IgD-negative memory B cell (primary cell): ENCODE measurements at regions not wholly inside any gene's neighbourhood (a gene's known extent, or its start where the extent isn't known, plus 50 kb on each side); places are given as distances from the start of the nearest gene placed in this dataset.

Experiments used
- H3K27ac Mint-ChIP-seq, 3 donors: one replicate each; pipeline ENCODE4 v1.8.0; 2020 to 2022; ENCODE audit warnings: mild to moderate bottlenecking in 3 of 3, mixed read lengths in 3 of 3, moderate library complexity in 1 of 3
- H3K27me3 Mint-ChIP-seq: one replicate; pipeline ENCODE4 v1.8.0; 2021; ENCODE audit warnings: mixed read lengths
- H3K36me3 Mint-ChIP-seq: one replicate; pipeline ENCODE4 v1.8.0; 2020; ENCODE audit warnings: mild to moderate bottlenecking, mixed read lengths
- H3K4me1 Mint-ChIP-seq, 3 donors: one replicate each; pipeline ENCODE4 v1.8.0; 2020 to 2022; ENCODE audit warnings: mixed read lengths in 3 of 3, mild to moderate bottlenecking in 1 of 3
- H3K4me3 Mint-ChIP-seq, 4 donors: one replicate each; pipeline ENCODE4 v1.8.0; 2020 to 2022; ENCODE audit warnings: mild to moderate bottlenecking in 4 of 4, mixed read lengths in 4 of 4, moderate library complexity in 3 of 4
- H3K9me3 Mint-ChIP-seq, 3 donors: one replicate each; pipeline ENCODE4 v1.8.0; 2020 to 2021; ENCODE audit warnings: mixed read lengths in 3 of 3, mild to moderate bottlenecking in 1 of 3

DNA sequence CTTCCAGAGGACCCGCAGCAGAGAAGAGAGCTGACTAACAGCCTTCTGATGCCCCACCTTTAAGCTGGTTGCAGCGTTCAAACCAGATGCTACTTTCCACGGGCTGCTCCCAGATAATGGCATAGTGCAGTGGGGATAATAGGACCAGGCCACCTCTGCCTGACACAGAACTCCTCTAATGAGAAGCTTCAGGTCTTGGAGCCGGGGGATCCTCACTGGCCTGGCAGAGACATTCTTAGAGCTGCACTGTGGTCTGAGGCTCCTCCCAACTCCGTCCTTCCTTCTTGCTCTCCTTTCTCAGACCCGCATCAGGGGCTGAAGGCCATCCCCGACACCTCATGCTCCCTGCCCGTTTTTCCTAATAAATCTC is 206.6 kb upstream of the MARCKS start:
- Mint-ChIP-seq H3K9me3 (peaks cover 0 to 2% (median 2%) of the 10 kb centered on the region in 3 donors), H3K27ac (peak overlapping the region; percentile 76 to 95 (median 76)), H3K27me3 (no peaks in the 10 kb centered on the region), H3K4me1 (peaks cover 52 to 68% (median 63%) of the 10 kb centered on the region in 3 donors), H3K4me3 (peak overlapping the region in 3 of 4 donors; percentile 63 to 91 (median 82)), H3K36me3 (no peaks in the 10 kb centered on the region)

DNA sequence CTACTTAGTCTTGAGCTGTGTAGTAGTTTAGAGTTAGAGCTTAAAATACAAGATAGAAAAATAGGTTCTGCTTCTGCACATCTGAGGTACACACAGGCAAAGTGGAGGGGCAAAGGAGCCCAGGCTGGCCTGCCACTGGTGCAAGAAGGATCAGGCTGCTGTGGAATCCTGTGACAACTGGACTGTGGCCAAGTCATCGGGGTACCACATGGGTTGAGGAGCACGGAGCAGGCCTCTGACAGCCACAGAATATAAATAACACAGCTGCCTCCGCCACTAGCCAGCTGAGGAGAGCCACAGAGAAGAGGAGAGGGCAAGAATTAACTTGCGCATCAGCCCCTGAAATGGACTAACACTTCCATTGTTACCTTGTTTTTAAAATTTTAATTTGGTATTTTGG is 206.0 kb upstream of the MARCKS start:
- peaks cover 47 to 63% (median 58%) of the 10 kb centered on the region in 3 donors for H3K4me1 Mint-ChIP-seq
- peaks cover 0 to 2% (median 2%) of the 10 kb centered on the region in 3 donors for H3K9me3 Mint-ChIP-seq
- H3K36me3 Mint-ChIP-seq = no peaks in the 10 kb centered on the region
- peak overlapping the region; percentile 34 to 91 (median 75) for H3K4me3 Mint-ChIP-seq
- peak overlapping the region; percentile 76 to 95 (median 76) for H3K27ac Mint-ChIP-seq
- no peaks in the 10 kb centered on the region for H3K27me3 Mint-ChIP-seq

DNA sequence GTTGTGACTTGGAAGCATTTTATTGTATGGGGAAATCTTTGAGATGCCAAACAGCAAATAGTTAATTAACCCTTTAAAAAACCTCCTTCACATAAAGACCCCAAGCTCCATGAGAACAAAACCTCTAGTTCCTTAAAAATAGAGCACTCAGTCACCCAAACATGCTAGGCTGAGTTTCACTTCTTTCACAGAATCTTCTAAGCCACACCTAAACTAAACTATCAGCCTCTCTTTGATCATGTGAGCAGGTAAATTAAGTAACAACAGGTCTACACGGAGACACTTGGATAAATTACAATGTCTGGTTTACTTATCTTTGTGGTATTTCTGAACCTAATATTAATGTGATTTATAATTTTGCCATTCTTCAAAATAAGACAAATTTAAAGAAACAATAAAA is 205.2 kb upstream of the MARCKS start:
- Mint-ChIP-seq H3K9me3 (peaks cover 0 to 2% (median 2%) of the 10 kb centered on the region in 3 donors), H3K27me3 (no peaks in the 10 kb centered on the region), H3K4me3 (peak overlapping the region in 3 of 4 donors; percentile 5 to 13 (median 11)), H3K36me3 (no peaks in the 10 kb centered on the region), H3K27ac (peak overlapping the region; percentile 33 to 95 (median 76)), H3K4me1 (peaks cover 43 to 58% (median 54%) of the 10 kb centered on the region in 3 donors)

DNA sequence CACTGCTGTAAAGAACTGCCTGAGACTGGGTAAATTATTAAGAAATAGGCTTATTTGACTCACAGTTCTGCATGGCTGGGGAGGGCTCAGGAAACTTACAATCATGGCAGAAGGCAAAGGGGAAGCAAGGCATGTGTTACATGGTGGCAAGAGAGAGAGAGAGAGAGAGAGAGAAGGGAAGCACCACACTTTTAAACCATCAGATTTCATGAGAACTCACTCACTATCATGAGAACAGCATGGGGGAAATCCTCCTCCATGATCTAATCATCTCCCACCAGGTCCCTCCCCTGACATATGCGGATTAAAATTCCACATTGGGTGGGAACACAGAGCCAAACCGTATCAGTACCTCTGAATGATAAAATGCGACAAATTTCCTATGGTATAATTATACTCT is 203.9 kb upstream of the MARCKS start:
- H3K9me3 Mint-ChIP-seq = peaks cover 0 to 2% (median 2%) of the 10 kb centered on the region in 3 donors
- peaks cover 36 to 47% (median 44%) of the 10 kb centered on the region in 3 donors for H3K4me1 Mint-ChIP-seq
- H3K4me3 Mint-ChIP-seq = peak overlapping the region in 2 of 4 donors; percentile 24 to 28
- H3K27ac Mint-ChIP-seq = peak overlapping the region; percentile 47 to 72 (median 67)
- H3K27me3 Mint-ChIP-seq = no peaks in the 10 kb centered on the region
- no peaks in the 10 kb centered on the region for H3K36me3 Mint-ChIP-seq

DNA sequence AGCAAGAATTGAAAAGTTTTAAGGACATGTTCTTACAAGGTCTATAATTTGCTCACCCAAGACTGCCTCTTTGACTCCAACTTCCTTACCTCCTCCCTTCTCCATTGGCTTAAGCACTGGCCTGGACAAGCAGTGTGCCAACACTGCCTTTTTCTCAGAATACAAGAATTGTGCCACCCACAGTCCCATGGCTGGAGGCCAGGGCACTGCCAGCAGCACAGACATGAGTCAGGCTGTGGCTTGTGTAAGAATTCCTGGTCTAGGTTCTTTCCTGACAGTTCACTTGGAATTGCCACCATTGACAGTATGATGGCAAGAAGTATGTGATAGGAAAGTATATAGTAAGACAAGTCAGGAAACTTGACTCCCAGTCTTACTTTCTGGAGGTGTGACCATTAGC is 202.7 kb upstream of the MARCKS start:
- no peak overlapping the region for H3K27ac Mint-ChIP-seq
- peaks cover 27 to 38% (median 33%) of the 10 kb centered on the region in 3 donors for H3K4me1 Mint-ChIP-seq
- no peaks in the 10 kb centered on the region for H3K36me3 Mint-ChIP-seq
- H3K4me3 Mint-ChIP-seq = no peak overlapping the region
- H3K27me3 Mint-ChIP-seq = no peaks in the 10 kb centered on the region
- peaks cover 0 to 2% (median 2%) of the 10 kb centered on the region in 3 donors for H3K9me3 Mint-ChIP-seq

DNA sequence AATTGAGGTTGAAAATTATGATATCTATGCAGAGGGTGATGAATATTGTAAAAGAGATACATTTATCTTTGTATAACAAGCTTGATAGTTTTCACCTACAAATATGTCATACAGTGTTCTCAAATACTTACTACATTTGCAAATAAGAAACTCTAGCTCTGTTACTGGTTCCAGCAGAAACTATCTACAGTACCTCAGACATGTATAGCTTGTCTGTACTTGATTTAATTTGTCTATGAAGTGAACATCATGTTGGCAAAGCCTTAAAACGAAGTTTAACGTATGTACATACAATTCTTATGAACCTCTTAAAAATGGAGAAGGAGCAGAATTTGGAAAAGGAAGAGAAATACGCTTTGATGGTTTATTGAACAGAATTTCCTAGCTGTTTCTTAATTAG is 201.4 kb upstream of the MARCKS start:
- Mint-ChIP-seq H3K4me3 (no peak overlapping the region), H3K9me3 (peaks cover 0 to 2% (median 2%) of the 10 kb centered on the region in 3 donors), H3K27ac (no peak overlapping the region), H3K4me1 (peaks cover 18 to 25% (median 22%) of the 10 kb centered on the region in 3 donors), H3K27me3 (no peaks in the 10 kb centered on the region), H3K36me3 (no peaks in the 10 kb centered on the region)

DNA sequence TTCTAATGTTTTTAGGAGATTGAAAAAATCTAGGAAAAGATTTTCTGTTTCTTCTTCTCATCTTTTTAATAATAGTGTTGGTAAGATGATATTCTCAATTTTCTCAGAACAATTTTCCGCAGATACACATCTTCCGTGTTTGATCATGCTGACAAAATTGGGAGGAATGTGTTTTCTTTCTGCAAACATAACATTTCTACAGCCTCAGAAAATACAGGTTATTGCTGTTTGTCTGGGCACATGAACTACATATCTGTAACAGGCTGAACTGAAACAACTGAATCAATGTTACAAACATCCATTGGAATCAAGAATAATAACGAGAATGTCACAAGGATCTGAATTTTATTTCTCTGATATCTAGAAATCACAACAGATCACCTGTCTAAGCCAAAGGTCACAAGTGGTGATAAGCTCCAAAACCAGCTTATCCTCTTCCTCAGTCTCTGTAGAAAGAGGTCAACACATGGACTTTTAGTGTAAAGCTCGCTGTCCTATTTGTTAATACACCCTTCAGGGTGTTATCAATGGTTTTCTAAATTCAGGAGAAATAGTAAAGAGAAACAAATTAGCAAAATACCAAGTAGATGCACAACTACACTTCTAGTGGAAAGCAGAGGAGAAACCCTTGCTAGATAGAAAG is 197.3 kb upstream of the MARCKS start:
- H3K4me3 Mint-ChIP-seq = no peak overlapping the region
- H3K4me1 Mint-ChIP-seq = peaks cover 17 to 21% (median 18%) of the 10 kb centered on the region in 3 donors
- no peaks in the 10 kb centered on the region for H3K27me3 Mint-ChIP-seq
- H3K36me3 Mint-ChIP-seq = no peaks in the 10 kb centered on the region
- H3K27ac Mint-ChIP-seq = no peak overlapping the region
- no peaks in the 10 kb centered on the region for H3K9me3 Mint-ChIP-seq

DNA sequence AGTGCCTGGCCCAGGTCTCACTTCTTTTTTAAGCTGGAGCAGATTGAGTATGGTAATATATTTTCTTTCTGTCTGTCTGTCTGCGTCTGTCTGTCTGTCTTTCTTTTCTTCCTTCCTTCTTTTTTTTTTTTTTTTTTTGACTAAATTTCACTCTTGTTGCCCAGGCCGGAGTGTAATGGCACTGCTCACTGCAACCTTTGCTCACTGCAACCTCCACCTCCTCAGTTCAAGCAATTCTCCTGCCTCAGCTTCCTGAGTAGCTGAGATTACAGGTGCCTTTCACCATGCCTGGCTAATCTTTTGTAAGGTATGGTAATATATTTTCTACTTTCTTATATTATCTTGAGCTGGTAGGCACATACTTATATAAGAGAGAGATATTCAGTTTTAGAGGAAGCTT is 196.3 kb upstream of the MARCKS start:
- Mint-ChIP-seq H3K27ac (no peak overlapping the region), H3K4me3 (no peak overlapping the region), H3K9me3 (no peaks in the 10 kb centered on the region), H3K4me1 (peaks cover 17 to 22% (median 18%) of the 10 kb centered on the region in 3 donors), H3K36me3 (no peaks in the 10 kb centered on the region), H3K27me3 (no peaks in the 10 kb centered on the region)

DNA sequence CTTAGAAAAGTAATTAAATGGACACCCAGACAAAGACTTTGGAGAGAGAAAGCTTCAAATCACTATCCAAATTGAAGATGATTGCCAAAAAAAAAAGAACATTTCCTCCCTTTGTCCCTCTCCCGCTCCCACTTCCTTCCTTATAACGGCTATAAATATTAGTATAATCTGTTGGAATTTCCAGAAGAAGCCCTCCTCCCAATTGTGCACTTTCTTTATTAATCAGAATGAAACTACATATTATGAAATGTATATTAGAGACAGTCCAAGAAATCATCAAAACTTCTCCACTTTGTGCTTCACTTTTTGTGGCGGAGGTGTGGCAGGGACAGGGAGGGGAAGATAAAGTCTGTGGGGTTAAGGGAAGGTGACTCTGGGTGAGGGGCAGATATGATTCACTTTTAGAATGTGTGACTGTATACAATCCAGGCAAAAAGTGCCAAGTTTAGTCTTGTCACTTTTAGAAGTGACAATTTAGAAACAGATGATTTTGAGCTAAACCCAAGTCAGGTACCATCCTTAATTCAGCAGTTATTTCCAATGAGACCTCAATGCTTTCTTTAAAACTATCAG is 195.0 kb upstream of the MARCKS start:
- no peaks in the 10 kb centered on the region for H3K9me3 Mint-ChIP-seq
- peak overlapping the region in 2 of 3 donors; percentile 19 to 52 for H3K27ac Mint-ChIP-seq
- peak overlapping the region in 2 of 4 donors; percentile 23 to 41 for H3K4me3 Mint-ChIP-seq
- H3K4me1 Mint-ChIP-seq = peaks cover 17 to 22% (median 18%) of the 10 kb centered on the region in 3 donors
- H3K27me3 Mint-ChIP-seq = no peaks in the 10 kb centered on the region
- no peaks in the 10 kb centered on the region for H3K36me3 Mint-ChIP-seq

DNA sequence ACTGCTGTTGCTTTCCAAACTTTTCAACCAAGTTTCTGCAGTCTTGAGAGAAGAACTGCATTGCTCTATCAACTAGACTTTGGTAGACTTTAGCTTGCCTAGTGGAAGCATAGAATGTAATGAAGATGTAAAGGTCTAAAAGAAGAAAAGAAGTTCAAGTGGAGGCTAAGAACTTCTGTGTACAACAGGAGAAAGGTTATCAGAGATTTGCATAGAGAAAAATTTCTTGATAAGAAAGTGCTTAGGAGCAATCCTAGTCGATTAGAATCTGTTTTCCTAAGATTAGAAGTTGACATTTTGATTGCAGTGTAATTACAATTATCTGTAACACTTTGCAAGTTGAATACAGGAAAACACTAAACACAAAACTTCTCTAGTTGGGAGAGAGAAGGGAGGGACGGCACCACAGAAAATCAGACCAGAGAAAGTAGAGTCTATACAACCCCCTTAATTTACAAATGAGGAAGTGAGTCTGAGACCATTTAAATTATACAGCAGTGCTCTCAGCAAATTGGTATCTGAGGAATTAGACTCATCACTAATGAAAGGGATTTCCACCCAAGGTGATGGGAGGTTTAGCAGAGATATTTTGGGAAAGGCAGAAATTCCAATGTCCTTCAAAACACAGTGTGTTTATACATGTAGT is 194.3 kb upstream of the MARCKS start:
- Mint-ChIP-seq H3K4me3 (peak overlapping the region in 1 of 4 donors; percentile 23), H3K27ac (peak overlapping the region in 1 of 3 donors; percentile 52)

DNA sequence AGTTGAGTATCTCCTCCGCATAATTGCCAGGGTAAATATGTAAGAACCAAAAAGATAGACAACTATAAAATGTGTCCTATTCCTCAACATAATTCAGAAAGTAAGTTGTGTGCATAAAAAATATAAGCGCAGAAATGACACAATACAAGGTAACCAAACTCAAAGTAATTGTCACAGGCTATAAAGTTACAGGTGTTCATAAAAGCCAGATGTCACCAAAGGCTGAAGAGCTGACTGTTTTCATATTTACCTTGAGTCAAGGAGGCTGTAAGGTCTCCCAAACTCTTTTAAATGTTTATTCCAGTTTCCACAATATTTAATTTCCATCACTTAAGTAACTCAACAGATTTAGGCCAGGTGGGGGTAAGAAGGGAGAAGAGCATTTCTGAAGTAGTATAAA is 192.2 kb upstream of the MARCKS start:
- H3K4me3 Mint-ChIP-seq = no peak overlapping the region
- peaks cover 19 to 22% (median 21%) of the 10 kb centered on the region in 3 donors for H3K4me1 Mint-ChIP-seq
- no peaks in the 10 kb centered on the region for H3K27me3 Mint-ChIP-seq
- no peak overlapping the region for H3K27ac Mint-ChIP-seq
- no peaks in the 10 kb centered on the region for H3K9me3 Mint-ChIP-seq
- H3K36me3 Mint-ChIP-seq = no peaks in the 10 kb centered on the region

More for the DNA sequence above, 194.3 kb upstream of the MARCKS start:
- no peaks in the 10 kb centered on the region for H3K27me3 Mint-ChIP-seq
- H3K9me3 Mint-ChIP-seq = no peaks in the 10 kb centered on the region
- peaks cover 17 to 22% (median 18%) of the 10 kb centered on the region in 3 donors for H3K4me1 Mint-ChIP-seq
- no peaks in the 10 kb centered on the region for H3K36me3 Mint-ChIP-seq

DNA sequence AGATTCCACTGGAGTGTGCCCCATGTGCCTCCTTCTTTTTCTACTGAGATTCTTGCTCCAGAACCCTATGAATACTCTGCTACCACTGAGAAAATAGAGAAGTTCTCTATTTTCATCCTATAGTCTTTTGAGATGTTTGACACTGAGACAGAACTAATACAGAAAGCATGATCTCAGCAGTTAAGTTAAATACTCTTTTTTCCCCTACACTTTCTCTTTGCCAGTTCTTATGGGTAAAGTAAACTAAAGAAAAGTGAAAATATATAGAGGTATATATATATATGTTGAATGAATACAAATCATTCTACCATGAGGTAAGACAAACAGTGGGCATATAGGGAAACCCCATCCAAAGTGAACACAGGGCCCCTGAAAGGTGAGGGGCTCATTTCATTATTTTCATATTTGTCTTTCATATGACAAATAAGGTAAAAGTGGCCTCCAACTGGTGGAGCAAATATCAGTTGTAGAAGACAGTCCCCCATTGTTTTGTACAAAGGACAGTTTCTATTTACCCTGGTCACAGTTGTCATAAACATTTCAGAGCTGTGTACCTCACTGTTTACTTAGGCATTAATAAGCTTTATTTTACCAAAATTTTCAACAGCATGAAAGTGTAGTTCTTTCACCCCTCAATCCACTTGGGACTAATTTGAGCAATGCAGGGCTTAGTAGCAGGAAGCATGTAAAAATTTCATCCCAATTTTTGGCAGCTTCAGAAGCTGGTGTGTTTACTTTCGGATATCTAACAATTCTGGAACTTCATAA is 188.3 kb upstream of the MARCKS start:
- Mint-ChIP-seq H3K36me3 (peaks cover 2% of the 10 kb centered on the region), H3K4me1 (peaks cover 12 to 15% (median 13%) of the 10 kb centered on the region in 3 donors), H3K27me3 (no peaks in the 10 kb centered on the region), H3K9me3 (no peaks in the 10 kb centered on the region), H3K27ac (no peak overlapping the region), H3K4me3 (no peak overlapping the region)

DNA sequence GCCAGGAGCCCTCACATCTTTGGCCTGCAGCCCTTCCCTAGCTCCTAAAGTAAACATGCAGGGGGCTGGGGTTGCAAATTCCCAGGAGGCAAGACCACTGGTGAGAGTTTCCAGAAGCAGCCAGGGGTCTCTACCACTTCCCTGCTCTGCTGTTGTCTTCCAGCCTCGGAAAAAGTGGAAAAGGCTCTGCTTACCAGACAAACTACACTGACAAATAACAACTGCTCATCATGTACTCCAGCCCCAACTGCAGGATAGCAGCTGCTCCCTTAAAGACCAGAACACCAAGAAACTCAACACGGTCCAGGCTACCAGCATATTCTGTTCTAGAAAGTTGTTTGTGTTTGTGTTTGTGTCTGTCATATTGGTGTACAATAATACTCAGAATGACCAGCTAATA is 187.5 kb upstream of the MARCKS start:
- H3K9me3 Mint-ChIP-seq = no peaks in the 10 kb centered on the region
- no peak overlapping the region for H3K4me3 Mint-ChIP-seq
- H3K4me1 Mint-ChIP-seq = peaks cover 8 to 13% (median 11%) of the 10 kb centered on the region in 3 donors
- no peaks in the 10 kb centered on the region for H3K27me3 Mint-ChIP-seq
- no peak overlapping the region for H3K27ac Mint-ChIP-seq
- peaks cover 2% of the 10 kb centered on the region for H3K36me3 Mint-ChIP-seq

DNA sequence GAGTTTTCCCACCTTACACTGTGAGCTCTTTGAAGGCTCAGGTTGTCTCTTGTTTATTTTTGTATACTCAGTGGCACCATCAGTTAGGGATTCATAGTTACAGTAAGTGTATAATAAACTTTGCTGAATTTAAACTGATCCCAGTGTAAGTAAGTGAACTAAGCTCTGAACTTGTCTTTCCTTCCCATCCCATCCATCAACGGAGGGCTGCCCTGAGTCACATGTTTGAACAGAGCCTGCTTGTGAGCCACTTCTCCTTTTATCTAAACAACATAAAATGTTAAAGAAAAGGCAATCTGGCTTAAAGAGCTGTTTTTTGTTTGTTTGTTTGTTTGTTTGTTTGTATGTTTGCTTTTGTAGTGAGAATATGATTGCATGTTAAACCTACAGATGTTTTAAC is 185.7 kb upstream of the MARCKS start:
- no peak overlapping the region for H3K4me3 Mint-ChIP-seq
- peaks cover 2% of the 10 kb centered on the region for H3K36me3 Mint-ChIP-seq
- no peaks in the 10 kb centered on the region for H3K9me3 Mint-ChIP-seq
- H3K27ac Mint-ChIP-seq = peak overlapping the region in 1 of 3 donors; percentile 31
- peaks cover 7 to 13% (median 8%) of the 10 kb centered on the region in 3 donors for H3K4me1 Mint-ChIP-seq
- H3K27me3 Mint-ChIP-seq = no peaks in the 10 kb centered on the region
